T1000 (cell line): ENCODE measurements at regions not wholly inside any gene's neighbourhood (a gene's known extent, or its start where the extent isn't known, plus 50 kb on each side); places are given as distances from the start of the nearest gene placed in this dataset.
A peak's percentile ranks its signal among the peaks of the same experiment; 100 is the strongest.
"Not testable (repeated sequence)": the region's sequence is repeated elsewhere in the genome, so short reads cannot be mapped to it uniquely, and the experiment has no call there.

ENCODE experiments used
- DNase-seq: peaks from one replicate; lab custom pipeline; 2025; ENCODE audit warnings: mixed read lengths; lab: John Stamatoyannopoulos, UW

- DNase-seq, result not testable (repeated sequence)
These were observed 824.7 kb downstream of the LRRTM4 start for GRCh38 chr2:76697439-76697838.

GRCh38 chr2:76692908-76693307 is 829.3 kb downstream of the LRRTM4 start:
- DNase-seq, result no peak

- DNase-seq, result no peak
These were observed 833.4 kb downstream of the LRRTM4 start for GRCh38 chr2:76688732-76689131.

- DNase-seq, result no peak
These were observed 834.3 kb downstream of the LRRTM4 start for GRCh38 chr2:76687923-76688322.

- DNase-seq, result no peak
These were observed 837.4 kb downstream of the LRRTM4 start for GRCh38 chr2:76684756-76685155.

GRCh38 chr2:76679025-76679396 is 843.2 kb downstream of the LRRTM4 start:
- DNase-seq, result no peak

GRCh38 chr2:76678383-76679024 is 843.7 kb downstream of the LRRTM4 start:
- no peak for DNase-seq

GRCh38 chr2:76675212-76675611 is 847.0 kb downstream of the LRRTM4 start:
- no peak for DNase-seq

GRCh38 chr2:76672798-76673197 is 849.4 kb downstream of the LRRTM4 start:
- DNase-seq, result no peak

GRCh38 chr2:76669966-76670465 is 852.2 kb downstream of the LRRTM4 start:
- DNase-seq, result no peak

- no peak for DNase-seq
These were observed 853.9 kb downstream of the LRRTM4 start for GRCh38 chr2:76668279-76668678.

- no peak for DNase-seq
These were observed 854.3 kb downstream of the LRRTM4 start for GRCh38 chr2:76667821-76668271.

GRCh38 chr2:76642129-76642528 is 880.0 kb downstream of the LRRTM4 start:
- no peak for DNase-seq

GRCh38 chr2:76641506-76641905 is 880.7 kb downstream of the LRRTM4 start:
- DNase-seq, result no peak

- no peak for DNase-seq
These were observed 881.3 kb downstream of the LRRTM4 start for GRCh38 chr2:76640905-76641304.

GRCh38 chr2:76639171-76639680 is 883.0 kb downstream of the LRRTM4 start:
- DNase-seq, result no peak

GRCh38 chr2:76633276-76633921 is 888.8 kb downstream of the LRRTM4 start:
- DNase-seq, result no peak

GRCh38 chr2:76625101-76625500 is 897.1 kb downstream of the LRRTM4 start:
- no peak for DNase-seq

GRCh38 chr2:76613330-76613729 is 902.6 kb upstream of the GCFC2 start:
- DNase-seq, result no peak

- no peak for DNase-seq
These were observed 902.0 kb upstream of the GCFC2 start for GRCh38 chr2:76612764-76613163.

GRCh38 chr2:76610451-76610850 is 899.7 kb upstream of the GCFC2 start:
- no peak for DNase-seq

GRCh38 chr2:76599732-76600368 is 889.1 kb upstream of the GCFC2 start:
- DNase-seq, result peak; percentile 44

- DNase-seq, result no peak
These were observed 873.8 kb upstream of the GCFC2 start for GRCh38 chr2:76584474-76584873.
